ENCODE measurements at regions not wholly inside any gene's neighbourhood (a gene's known extent, or its start where the extent isn't known, plus 50 kb on each side); places are given as distances from the start of the nearest gene placed in this dataset.
"Not testable (repeated sequence)": the region's sequence is repeated elsewhere in the genome, so short reads cannot be mapped to it uniquely, and the experiment has no call there.

DNA sequence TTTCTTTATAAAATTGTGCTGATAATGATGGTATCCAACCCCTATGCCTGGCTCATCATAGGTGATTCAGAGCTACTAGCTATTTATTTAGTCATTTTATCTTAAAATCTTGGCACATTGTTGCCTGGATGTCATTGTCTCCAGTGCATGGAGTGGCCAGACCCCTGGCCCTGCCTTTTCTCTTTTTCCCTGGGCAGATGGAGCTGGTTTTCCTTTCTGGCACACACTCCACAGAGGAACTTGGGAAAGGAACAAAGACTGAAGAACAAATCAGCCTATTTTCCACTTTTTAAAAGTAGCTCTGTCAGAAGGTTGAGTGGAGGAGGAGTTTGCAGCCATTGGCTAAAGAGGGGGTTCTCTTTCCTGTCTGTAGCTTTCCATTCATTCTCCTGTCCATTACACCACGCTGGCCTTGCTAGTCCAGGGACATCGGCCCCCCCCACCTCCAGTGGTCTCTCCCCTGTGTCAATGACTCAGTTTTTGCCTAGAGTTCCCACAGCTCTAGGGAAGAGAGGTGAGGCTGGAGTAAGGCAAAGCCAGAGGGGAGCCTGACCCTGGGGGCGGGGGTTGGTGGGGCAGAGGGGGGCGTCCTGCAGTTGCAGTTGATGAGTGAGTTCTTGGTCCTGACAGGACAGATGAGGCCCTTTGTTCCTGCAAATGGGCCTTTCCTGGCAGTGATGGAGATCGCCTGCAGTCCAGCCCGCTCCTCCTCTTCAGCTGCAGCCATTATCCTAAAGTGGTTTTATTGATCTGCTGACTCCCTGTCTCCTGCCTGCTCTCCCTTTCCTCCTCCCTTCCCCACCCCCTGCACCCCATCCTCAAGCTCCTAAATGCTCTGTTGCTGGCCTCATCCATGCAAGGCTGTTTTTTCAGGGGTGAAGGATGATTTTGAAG lies 774.5 kb downstream of the DHX35 start:
- DNase-seq = no peak

DNA sequence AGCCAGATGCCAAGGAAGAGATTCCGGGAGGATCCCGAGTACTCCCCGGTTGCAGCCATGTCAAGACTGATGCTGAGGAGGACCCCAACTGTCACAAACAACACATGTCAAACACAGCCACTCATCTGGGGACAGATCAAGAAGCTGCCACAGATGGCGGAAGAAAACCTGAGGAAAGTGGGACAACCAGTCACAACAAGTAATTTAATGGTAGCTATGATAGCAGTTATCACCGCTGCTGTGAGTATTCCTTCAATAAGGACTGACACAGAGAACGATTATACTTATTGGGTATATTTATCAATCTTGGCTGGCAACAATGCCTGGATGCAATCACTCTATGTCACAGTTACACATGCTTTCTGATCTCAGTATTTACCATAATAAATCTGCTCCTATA lies 763.4 kb downstream of the DHX35 start:
- not testable (repeated sequence) for DNase-seq

DNA sequence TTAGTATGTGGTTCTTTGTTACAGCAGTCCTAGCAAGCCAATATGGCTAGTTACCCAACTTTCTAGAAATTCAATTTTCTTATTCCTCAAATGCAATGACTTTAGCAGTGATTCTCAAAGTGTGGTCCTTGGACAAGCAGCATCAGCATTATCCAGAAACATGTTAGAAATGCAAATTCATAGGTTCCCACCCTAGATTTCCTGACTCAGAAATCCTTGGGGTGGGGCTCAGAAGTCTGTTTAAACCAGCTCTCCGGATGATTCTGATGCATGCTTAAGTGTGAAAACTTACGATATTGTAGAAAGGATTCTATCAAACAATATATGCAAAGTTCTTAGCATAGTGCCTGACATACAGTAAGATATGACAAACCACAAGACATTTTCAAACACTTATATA lies 757.1 kb downstream of the DHX35 start:
- DNase-seq = no peak

DNA sequence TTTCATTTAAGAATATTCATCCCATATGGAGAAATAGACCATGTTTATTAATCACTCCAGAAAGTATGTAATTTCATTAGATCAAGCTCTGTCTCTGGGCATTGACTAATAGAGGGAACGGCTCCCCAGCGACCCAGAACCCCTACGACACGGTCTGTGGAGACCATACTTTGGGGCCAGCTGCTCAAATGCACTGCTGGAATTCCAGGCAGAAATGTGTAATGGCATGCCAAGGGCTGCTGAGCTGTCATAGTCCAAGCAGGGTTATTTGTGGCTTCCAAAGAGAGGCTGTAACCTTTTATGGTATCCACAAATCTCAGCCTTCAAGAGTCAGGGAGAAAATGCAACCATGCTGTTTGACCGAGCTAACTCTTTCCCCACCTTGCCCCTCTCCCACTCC lies 755.8 kb downstream of the DHX35 start:
- DNase-seq = no peak

DNA sequence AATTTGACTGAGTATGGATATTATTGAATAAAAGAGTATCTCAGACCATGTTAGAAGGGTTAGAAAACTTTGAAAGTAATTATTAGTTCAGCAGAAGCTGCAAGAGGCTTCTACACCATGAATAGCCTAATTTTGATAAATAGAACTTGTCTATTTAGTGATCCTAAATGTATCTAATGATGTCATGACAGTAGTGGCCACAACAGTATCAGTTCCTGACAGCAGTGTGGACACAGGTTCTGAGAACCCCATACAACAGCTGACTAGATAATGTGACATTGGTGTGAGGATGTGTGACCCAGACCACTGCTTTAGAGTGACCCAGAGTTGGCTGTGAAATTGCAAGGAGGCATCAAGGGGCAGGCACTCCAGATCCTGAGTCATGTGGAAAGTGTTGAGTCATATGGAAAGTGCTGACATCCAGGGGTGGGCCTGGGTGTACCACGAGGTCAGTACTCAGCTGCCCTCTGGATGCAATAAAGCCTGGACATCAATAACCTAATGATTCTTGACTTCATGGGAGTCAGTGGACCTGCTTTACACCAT lies 754.7 kb downstream of the DHX35 start:
- DNase-seq = no peak

DNA sequence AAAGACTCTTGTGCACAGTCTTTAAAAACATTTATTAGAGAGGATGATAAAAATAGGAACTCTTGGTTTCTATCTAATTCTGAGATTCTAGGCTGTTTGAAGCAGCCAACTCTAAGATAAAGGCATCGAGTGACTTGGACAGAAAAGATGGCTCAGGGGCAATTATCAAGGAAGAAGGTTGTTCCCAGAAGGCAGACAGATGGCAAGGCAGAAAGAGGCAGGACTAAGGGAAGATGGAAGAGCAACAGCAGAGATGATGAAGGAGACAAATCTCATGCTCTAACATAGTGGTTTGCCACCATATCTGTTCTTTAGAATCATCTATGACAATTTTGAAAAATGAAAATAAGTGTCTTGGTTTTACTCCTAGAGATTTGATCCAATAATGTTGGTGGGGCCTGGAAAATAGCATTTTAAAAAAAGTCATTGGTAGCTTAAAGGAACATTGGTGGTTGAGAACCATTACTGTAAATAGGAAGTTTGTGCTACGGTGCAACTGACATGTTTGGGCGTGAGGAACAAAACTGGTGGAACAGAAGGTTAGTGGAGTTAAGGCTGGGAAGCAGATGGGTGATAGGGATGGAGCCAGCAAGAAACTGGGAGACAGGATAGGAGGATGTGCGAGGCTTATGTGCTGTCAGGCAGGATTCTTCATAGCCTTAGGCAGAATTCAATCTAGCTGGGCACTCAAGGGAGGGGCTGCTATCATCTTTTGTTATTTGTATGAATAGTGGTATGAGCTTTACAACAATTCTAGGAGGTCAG lies 751.1 kb downstream of the DHX35 start:
- no peak for DNase-seq

DNA sequence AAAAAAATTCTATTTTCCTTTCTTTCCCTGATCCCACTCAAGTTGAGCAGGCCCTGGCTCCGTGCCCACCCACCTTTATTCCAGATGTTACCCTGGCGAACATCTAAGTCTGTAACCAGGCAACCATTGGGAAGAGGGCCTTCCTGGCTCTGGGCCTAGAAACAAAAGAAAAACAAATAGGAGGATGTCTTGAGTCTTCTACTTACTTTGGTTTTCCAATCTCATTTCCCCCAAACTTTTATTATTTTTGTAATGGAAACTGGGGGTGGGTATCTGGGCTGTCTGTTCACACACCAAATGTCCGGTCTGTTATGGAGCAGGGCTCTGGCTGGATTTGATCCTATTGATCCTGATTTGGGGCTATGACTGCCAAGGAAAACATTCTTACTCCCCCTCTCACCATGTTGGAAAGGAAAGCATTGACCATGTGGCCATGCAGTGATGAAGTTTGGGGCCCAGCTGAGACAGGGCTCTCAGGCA lies 744.1 kb downstream of the DHX35 start:
- no peak for DNase-seq

DNA sequence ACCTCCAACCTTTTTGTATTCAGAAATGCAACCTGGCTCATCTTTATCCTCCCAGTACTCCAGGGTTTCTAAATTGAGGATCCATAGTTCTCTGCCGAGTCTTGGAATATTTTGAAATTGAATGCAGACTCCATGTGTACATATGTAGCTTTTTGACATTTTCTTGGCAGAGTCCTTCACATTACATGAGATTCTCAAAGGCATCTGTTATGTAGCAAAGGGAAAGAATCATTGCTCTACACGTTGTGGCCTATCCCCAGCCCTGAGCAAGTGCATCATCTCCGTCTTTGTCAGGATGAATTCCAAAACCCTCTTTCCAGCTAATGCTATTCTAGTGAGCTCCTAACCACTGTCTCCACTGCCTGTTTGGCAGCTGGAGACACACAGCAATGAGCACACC lies 742.9 kb downstream of the DHX35 start:
- DNase-seq = no peak

DNA sequence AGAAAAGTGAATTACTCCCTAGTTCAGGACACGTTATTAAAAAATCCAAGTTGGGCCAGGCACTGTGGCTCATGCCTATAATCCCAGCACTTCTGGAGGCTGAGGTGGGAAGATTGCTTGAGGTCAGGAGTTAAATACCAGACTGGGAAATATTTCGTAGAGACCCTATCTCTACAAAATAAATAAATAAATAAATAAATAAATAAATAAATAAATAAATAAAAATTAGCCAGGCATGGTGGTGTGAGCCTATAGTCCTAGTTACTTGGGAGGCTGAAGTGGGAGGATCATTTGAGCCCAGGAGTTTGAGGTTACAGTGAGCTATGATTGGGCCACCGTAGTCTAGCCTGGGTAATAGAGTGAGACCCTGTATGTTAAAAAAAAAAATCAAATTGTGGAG lies 741.2 kb downstream of the DHX35 start:
- DNase-seq = not testable (repeated sequence)

DNA sequence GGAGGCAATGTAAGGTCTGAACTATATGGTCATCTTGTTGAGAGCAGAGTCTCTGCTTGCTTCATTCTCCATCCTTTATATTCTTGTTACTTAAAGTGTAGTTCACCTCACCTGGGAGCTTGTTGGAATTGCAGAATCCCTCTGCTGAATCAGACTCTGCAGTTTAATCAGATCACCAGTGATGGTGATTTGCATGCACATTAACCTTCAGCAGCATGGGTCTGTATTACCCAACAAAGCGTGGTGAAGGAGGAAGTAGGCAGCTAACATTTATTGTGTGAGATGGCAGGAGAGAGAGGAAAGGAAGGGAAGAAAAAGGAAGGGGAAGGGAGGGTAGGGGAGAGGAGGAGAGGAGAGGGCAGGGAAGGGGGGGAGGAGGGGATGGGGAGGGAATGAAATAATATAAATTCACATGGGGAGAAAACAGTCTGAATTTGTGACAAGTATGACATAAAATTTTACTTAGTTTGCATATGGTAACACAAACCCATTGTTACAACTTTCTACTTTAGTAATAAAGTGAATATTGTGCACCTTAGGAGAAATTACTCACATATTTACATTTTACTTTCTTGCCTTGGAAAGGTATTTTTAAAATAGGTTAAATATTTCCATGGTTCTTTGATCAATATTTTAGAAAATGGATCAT lies 740.7 kb downstream of the DHX35 start:
- no peak for DNase-seq

DNA sequence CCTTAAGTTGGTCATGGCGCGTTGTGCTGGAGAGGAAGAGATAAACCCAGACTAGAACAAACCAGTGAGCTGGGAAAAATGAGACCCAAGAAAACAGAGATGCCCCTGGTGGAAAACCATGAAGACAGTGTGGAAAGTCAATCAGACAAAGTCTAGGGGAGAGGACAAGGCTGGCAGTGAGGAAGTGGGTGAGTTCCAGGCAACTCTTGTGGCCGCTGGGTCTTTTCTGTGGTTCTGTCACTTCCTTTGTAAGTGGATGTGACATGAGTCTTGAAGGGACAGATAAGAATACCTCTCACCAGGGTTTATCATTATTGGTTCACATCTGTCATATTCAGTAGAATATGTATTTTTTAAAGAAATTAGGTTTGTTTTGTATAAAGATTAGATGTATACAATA lies 738.4 kb downstream of the DHX35 start:
- no peak for DNase-seq

DNA sequence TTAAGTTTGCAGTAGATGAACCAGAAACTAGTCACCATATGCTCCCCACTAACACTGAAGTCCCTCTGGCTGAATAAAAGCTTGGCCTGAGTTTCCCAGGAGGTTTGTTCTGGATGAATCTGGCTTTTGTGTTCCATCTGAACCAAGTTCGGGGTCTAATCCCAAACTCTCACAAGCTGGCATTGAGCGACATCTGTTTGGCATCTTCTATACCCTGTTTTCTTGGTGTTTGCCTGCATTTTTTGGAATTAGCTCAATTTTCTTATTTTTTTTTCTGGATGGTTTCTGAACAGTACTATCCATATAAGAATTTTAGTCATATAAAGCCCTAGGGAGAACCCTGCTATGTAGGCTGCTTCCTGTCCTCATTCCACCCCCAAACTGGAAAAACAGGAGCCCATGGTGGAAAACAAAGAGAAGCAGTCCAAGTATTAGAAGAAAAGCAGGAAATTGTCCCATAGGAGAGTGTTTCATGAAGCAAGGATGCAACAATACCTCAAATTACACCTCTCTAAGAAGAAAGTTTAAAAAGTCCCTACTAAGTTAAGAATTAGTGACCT lies 737.1 kb downstream of the DHX35 start:
- no peak for DNase-seq

DNA sequence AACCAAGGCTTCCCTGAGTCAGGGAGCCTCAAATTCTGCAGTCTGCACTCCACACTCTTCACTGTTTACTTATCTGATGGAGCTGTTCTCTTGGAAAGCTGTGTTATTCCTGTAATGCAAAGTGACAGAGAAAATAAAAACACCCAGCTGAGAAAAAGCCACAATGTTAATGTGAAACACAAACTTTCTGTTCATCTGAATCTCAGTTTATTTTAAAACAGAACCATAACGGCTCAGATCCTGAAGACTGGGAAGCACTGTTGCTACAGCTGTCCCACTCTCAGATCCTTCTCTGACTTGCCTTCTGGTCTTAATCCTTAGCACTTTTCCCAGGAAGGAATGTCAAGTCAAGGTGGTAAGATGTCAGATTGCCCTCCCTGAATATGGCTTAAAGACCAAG lies 736.6 kb downstream of the DHX35 start:
- no peak for DNase-seq

DNA sequence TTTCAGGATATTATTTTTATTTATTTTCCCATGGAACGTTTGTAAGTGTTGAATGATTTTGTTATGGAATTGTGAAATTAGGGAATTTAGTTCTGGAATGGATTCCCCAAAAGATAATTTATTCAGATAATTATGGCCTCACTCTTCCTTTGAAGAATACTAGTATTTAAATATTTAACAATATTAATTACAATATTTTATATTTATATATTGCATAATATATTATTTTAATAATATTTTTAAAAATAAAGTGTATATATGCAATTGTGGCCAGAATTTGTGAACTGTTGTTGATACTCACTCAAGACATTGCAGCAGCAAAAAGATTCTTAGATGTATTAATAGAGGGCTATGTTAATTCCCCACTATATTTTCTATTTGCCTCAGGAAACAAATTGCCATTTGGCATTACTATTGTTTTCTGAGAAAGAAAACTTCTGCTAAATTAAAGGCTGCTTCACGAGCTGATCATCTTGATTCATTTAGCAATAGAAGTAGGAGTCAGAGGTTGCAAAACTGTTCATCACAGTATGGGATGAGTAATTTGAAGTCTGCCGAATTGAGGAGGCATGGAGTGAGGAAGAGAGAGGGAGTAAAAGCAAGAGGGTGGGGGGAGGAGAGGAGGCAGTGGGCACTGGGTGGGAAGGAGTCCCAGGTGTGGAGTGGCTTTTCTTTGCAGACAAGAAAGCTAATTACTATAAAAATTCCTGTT lies 729.2 kb downstream of the DHX35 start:
- no peak for DNase-seq

DNA sequence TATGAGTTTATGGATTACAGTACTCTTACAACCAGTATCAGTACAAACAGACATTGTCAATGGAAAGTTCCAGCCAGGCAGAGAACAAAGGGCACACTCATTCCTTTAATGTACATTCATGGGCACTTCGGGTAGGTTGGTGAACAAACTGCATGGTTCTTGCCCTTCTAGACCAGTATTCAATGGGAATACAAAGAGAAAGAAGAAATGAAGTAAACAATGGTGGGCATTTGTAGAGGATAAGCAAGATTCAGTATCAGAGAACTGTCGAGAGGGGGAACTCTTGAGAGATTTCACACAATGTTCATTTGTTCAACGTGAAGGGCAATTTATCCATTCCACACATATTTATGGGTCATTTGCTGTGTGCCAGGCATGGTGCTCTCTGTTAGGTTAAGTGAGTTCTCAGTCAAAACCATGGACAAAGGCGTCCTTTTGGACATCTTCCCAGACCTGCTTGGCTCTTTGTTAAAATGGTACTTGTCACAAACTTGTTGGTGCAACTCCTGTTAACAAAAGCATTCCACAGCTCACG lies 714.8 kb downstream of the DHX35 start:
- DNase-seq = no peak

DNA sequence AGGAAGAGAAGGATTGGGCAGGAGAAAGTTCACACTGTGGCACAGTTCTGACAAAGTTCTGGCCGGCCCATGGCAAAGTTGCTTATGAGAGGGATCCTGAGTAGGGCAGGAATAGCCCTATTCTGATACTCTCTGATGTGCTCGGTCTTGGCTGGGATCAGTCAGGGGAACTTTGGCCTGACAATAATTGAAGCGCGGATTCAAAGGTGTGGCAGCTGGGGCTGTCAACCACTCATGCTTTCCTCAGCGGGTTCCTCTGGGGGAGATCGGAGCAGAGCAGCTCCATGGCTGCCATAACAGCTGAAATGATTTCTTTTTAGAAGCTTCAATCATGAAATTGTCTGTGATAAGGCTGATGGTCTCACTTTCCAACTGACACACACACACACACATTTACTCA lies 714.1 kb downstream of the DHX35 start:
- DNase-seq = no peak

DNA sequence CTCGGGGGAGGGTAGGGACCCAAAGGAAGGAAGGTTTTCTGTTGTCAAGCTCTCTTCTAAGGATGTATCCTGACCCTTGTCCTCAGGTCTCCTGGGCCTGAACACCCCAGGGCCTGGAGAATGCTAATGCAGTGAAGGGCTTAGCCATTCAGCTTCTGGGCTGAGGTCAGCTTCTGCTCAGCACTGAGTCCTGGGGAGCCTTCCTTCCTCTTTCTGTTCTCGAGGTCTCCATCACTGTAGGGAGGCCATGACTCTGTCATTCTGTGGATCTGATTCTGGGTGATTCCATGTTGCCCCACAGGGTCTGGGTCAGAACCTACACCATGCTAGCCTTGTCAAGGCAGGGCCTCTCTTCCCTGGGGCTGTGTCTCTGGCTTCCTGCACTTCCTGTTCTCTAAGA lies 712.7 kb downstream of the DHX35 start:
- no peak for DNase-seq

DNA sequence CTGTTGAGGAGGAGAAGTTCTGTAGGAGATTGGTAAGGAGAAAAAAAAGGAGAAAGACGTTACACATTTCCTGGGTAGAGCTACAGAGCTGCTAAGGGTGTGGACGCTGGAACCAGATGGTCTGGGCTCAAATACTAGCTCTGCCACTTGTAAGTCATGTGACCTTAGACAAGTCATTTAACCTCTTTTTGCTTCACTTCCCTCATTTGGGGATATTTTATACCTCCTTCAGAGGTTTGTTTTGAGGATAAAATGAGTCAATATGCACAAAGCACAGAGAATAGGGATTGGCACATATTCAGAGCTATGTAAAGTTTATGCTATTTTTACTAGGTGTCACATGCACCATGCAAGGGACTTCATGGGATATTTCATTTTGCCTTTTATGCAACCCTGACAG lies 708.8 kb downstream of the DHX35 start:
- no peak for DNase-seq

DNA sequence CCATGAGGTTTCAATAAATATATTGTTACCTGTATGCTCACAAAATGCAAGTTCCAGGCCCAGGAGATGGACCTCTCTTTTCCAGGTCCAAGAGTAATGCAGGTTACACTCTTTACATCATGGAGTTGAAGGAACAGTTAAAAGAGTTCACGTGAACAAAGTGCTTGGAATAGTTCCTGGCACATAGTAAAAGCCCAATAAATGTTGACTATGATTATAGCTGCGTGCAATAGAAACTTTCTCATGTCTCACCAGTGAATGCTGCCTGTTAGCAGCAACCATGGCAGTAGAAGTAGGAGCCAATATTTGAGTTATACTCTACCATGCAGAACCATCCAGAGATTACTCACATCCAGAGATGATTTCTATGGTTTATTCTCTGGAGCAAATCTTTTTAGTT lies 707.5 kb downstream of the DHX35 start:
- DNase-seq = no peak

DNA sequence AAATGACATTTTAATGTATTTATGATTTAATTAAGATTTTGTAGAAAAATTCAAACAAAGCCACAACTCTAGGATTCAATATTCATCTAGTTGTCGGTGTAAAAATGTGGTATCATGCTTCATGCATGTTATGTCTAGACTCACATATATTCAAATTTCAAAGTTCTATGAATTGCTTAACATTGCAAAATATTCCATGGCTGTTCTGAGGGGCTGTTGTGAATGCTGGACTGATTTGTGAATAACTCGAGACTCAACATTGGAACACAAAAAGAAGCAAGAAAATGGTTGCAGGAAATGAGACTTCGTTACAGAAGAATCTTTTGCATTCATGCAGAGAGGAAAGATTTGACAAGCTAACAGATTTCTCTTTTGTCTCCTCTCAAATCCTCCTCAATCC lies 705.9 kb downstream of the DHX35 start:
- no peak for DNase-seq

DNA sequence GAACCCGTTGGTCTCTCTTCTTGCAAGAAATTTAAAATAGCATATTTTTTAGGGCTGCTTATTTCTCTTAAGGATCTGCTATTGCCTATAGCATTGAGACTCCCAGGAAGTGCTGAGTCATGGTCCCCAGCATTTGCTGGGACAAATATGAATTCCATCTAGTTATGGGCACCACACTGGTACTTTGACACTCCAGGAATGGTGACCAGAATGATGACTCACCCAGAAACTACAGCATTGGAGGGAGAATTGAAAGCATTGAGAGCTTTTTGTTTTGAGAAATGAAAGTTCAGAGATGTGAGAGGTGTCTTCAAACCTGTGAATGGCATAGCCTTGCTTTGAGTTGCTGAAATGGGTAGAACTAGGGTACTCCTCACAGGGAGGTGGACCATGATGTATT lies 699.7 kb downstream of the DHX35 start:
- DNase-seq = no peak

DNA sequence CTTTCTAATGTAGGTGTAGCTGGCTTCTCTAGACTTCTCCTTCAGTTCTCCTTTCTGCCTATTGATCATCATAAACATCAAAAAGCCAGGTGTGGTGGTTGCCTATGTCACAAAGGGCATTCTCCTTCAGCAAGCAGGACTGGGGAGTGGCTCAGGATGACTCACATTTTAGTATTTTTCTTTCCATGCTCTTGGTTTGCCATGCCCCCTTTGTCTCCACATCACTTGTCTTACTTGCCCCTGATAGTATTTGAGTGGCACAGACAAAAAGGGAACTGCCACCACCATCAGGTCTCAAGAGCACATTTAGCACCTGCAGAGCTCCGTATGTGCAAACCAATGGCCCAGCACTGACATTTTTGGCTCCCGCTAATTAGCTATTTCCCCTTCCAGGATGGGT lies 698.8 kb downstream of the DHX35 start:
- no peak for DNase-seq
